ENCODE measurements at regions not wholly inside any gene's neighbourhood (a gene's known extent, or its start where the extent isn't known, plus 50 kb on each side); places are given as distances from the start of the nearest gene placed in this dataset.

DNA sequence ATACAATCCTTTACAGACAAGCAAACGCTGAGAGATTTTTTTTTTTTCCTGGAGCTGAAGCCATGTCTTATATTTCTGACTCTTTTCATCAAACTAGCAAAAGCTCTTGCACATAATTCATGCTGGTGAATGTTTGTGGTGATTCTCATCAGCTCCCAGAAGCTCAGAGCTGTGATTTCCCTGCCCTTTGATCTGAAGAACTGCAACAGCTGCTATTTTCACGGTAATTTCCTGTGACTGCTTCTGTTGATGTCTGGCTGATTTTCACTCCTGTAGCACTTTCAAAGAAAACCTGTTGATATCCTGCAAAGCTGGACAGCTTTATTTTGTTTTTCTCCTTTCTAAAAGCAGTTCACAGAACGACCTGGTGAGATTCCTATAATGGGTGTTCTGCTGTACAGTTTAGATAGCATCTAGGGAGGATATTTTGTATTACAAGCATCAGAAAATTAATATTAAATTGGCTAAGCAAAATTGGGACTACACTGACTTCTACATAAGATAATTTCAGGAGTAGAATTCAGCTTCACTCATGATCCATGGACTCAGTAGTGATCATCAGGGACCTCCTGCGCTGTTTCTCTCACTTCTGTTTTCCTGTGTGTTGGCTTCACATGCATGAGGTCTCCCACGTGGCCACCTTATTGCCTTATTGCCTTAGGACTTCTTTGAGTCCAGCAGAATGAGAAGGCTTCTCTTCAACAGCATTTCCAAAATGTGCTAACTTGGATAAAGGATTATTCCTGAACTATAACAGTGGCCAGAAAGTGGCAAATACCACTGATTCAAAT, 1111.6 kb upstream of the SORCS1 start:
- no peak overlapping the region for H3K27ac ChIP-seq
- no peak overlapping the region for H3K4me3 ChIP-seq
- H3K36me3 ChIP-seq (ENCODE audit: low read depth) = no peaks in the 10 kb centered on the region
- TF ChIP-seq, protein P1, sequence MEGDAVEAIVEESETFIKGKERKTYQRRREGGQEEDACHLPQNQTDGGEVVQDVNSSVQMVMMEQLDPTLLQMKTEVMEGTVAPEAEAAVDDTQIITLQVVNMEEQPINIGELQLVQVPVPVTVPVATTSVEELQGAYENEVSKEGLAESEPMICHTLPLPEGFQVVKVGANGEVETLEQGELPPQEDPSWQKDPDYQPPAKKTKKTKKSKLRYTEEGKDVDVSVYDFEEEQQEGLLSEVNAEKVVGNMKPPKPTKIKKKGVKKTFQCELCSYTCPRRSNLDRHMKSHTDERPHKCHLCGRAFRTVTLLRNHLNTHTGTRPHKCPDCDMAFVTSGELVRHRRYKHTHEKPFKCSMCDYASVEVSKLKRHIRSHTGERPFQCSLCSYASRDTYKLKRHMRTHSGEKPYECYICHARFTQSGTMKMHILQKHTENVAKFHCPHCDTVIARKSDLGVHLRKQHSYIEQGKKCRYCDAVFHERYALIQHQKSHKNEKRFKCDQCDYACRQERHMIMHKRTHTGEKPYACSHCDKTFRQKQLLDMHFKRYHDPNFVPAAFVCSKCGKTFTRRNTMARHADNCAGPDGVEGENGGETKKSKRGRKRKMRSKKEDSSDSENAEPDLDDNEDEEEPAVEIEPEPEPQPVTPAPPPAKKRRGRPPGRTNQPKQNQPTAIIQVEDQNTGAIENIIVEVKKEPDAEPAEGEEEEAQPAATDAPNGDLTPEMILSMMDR (conservative IDR thresholded peaks at IDR 0.05) = no peak
- TF ChIP-seq EZH2 (IDR thresholded peaks at IDR 0.05; ENCODE audit: low read depth) = no peak
- H4K20me1 ChIP-seq (ENCODE audit: insufficient read depth) = no peaks in the 10 kb centered on the region
- no peaks in the 10 kb centered on the region for H3K9me2 ChIP-seq (ENCODE audit: insufficient read depth)
- no peaks in the 10 kb centered on the region for H3F3A ChIP-seq (ENCODE audit: insufficient read depth, low read depth)
- H3K27me3 ChIP-seq (ENCODE audit: insufficient read depth, low read depth) = no peaks in the 10 kb centered on the region
- ChIA-PET POLR2A (ENCODE audit: unreplicated experiment) (no interaction called here), CTCF (no interaction called here)
- no peak overlapping the region for H2AFZ ChIP-seq
- H3K4me2 ChIP-seq = no peak overlapping the region
- no peaks in the 10 kb centered on the region for H3K9me3 ChIP-seq (ENCODE audit: insufficient read depth, low read depth)
- no TSS peak for BruUV-seq (replicated peaks)
- no peaks in the 10 kb centered on the region for H3K79me2 ChIP-seq (ENCODE audit: low read depth)
- intact Hi-C loops (cut with micrococcal nuclease; ENCODE audit: unreplicated experiment) = no loop called here
- DNase-seq = no peak
- H3K4me1 ChIP-seq (replicated peaks; ENCODE audit: insufficient read depth) = no peaks in the 10 kb centered on the region

DNA sequence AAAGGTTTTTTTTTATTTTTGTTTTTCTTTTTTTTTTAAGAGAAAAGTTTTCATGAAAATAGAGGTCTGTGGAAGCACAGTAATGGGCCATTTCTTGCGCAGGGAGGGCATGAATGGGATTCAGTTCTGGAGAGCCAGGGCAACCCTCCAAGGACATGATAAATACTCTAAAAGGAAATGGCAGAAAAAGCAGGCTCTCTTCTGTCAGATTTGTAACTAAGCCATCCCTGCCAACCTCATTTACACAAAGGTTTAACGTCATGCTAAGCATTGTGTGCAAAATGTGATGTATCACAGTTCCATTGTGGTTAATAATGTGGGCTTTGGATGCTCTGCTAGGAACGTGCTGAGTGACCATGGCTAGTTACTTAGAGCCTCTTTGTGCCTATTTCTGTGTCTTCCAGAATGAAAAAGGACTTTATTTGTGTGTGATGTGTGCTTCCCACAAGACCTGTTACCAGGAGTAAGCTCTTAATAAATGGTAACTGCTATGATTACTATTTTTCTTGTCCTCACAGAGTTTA, 1095.9 kb upstream of the SORCS1 start:
- no TSS peak for BruUV-seq (replicated peaks)
- POLR2A ChIA-PET (ENCODE audit: unreplicated experiment) = no interaction called here
- no peak overlapping the region for H3K4me2 ChIP-seq

DNA sequence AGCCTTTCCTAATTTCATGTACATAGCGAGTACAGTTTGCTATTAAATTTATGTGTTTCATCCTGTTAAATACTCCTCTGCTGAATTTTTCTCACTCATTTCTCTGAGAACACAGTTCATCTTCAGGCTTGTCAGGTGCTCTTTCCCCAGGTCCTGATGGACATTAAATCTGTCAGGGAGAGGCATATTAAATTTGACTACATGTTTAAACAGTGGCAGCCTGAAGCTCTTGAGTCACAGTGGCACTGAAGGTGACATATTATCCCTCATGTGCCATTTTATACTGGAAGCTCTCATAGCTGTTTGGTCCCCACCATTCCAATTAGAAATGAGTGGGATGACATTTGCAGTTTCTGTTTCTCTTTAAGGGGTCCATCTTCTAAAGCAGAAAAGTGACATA, 1089.6 kb upstream of the SORCS1 start:
- Histone ChIP-seq H3K79me2 (ENCODE audit: low read depth) (no peaks in the 10 kb centered on the region), H3K36me3 (ENCODE audit: low read depth) (no peaks in the 10 kb centered on the region), H3K4me3 (no peak overlapping the region), H3K27ac (no peak overlapping the region), H3K9me3 (ENCODE audit: insufficient read depth, low read depth) (no peaks in the 10 kb centered on the region), H3K27me3 (ENCODE audit: insufficient read depth, low read depth) (no peaks in the 10 kb centered on the region), H3F3A (ENCODE audit: insufficient read depth, low read depth) (no peaks in the 10 kb centered on the region), H3K4me1 (replicated peaks; ENCODE audit: insufficient read depth) (no peaks in the 10 kb centered on the region), H3K9me2 (ENCODE audit: insufficient read depth) (no peaks in the 10 kb centered on the region), H4K20me1 (ENCODE audit: insufficient read depth) (no peaks in the 10 kb centered on the region), H3K4me2 (no peak overlapping the region), H2AFZ (no peak overlapping the region)
- CTCF ChIA-PET = no interaction called here
- TF ChIP-seq, protein P1 (conservative IDR thresholded peaks at IDR 0.05) = no peak
- TF ChIP-seq EZH2 (IDR thresholded peaks at IDR 0.05; ENCODE audit: low read depth) = no peak
- intact Hi-C loops (cut with micrococcal nuclease; ENCODE audit: unreplicated experiment) = no loop called here
- DNase-seq = no peak
- no TSS peak for BruUV-seq (replicated peaks)
- POLR2A ChIA-PET (ENCODE audit: unreplicated experiment) = no interaction called here

More for the DNA sequence above, 1095.9 kb upstream of the SORCS1 start:
- no peaks in the 10 kb centered on the region for H3K27me3 ChIP-seq (ENCODE audit: insufficient read depth, low read depth)
- no peak for DNase-seq
- no peaks in the 10 kb centered on the region for H3K9me3 ChIP-seq (ENCODE audit: insufficient read depth, low read depth)
- no peaks in the 10 kb centered on the region for H3K79me2 ChIP-seq (ENCODE audit: low read depth)
- no peak overlapping the region for H2AFZ ChIP-seq
- no peak overlapping the region for H3K27ac ChIP-seq
- intact Hi-C loops (cut with micrococcal nuclease; ENCODE audit: unreplicated experiment) = no loop called here
- CTCF ChIA-PET = no interaction called here
- H3K9me2 ChIP-seq (ENCODE audit: insufficient read depth) = no peaks in the 10 kb centered on the region
- TF ChIP-seq, protein P1 (conservative IDR thresholded peaks at IDR 0.05) = no peak
- no peaks in the 10 kb centered on the region for H3K36me3 ChIP-seq (ENCODE audit: low read depth)
- no peaks in the 10 kb centered on the region for H3K4me1 ChIP-seq (replicated peaks; ENCODE audit: insufficient read depth)
- H3K4me3 ChIP-seq = no peak overlapping the region
- H4K20me1 ChIP-seq (ENCODE audit: insufficient read depth) = no peaks in the 10 kb centered on the region
- no peaks in the 10 kb centered on the region for H3F3A ChIP-seq (ENCODE audit: insufficient read depth, low read depth)

All from PC-9 (cell line).